GM21528 (cell line): ENCODE measurements at regions not wholly inside any gene's neighbourhood (a gene's known extent, or its start where the extent isn't known, plus 50 kb on each side); places are given as distances from the start of the nearest gene placed in this dataset.
"Not testable (repeated sequence)": the region's sequence is repeated elsewhere in the genome, so short reads cannot be mapped to it uniquely, and the experiment has no call there.

Experiments used
- ATAC-seq: cut with Tn5 transposase; IDR thresholded peaks from one replicate; pipeline ENCODE4 v1.9.1; 2021; ENCODE audit warnings: mild to moderate bottlenecking, moderate library complexity; ENCODE audit not compliant: unreplicated experiment, low FRiP score

DNA sequence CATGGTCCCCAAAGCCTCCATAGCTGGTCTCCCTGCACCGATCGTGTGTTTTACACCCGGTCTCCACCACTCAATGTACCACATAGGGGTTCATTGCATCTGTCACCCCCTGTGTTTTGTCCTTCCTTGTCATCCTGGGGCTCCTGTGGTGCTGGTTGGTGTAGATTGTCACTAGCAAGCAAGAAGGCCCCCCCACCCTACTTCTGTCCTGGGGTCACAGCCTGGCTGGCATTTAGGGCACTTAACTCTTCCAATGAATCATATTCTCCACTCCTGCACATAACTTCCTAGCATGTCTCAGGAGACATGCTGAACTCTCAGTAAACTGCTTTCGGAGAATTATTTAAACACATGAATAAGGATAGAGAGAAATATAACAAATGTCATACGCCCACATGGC is 161.4 kb downstream of the BCL2L11 start:
- not testable (repeated sequence) for ATAC-seq

DNA sequence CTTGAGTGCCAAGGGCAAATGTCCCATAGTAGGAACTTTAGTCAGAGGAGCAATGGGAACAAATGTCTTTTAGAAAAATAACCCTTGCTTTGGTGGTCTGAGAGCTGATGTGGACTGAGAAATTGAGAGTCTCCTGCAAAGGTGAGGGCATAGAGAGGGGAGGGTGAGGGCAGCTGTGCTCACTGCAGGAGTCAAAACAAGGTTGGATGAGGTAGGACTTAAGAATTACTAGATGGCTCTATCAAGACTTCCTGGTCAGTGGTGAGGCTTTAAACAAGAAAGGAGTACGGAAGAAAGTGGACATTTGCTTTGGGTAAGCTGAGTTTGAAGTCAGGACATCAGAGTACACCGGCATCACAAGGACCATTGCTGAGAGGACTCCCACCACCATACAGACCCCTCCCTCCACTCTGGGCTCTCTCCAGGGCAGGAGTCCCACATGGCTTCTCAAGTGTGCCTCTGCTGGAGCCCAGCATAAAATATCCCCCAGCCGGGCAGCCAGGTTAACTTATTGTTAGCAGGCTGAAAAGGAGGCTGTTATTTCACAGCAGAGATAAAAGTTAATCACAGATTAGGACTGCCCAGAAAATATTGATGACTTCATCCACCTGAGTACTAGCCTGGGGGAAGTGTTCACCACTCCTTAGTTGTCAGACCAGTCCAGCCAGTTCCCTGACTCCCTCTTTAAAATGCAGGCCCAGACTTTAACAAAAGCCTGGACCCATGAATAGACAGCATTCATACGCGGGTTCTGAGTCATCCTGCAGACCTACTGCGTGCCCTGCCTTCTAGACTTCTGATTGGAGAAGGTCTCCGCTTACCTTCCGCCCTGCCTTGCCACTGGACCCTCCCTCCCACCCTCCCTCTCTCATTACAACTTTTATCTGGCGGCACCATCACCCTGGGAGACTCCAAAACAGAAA is 167.2 kb downstream of the BCL2L11 start:
- not testable (repeated sequence) for ATAC-seq

GRCh38 chr2:111290370-111290769 is 169.7 kb downstream of the BCL2L11 start:
- not testable (repeated sequence) for ATAC-seq

- ATAC-seq, result not testable (repeated sequence)
These were observed 170.9 kb downstream of the BCL2L11 start for GRCh38 chr2:111291566-111291965.

DNA sequence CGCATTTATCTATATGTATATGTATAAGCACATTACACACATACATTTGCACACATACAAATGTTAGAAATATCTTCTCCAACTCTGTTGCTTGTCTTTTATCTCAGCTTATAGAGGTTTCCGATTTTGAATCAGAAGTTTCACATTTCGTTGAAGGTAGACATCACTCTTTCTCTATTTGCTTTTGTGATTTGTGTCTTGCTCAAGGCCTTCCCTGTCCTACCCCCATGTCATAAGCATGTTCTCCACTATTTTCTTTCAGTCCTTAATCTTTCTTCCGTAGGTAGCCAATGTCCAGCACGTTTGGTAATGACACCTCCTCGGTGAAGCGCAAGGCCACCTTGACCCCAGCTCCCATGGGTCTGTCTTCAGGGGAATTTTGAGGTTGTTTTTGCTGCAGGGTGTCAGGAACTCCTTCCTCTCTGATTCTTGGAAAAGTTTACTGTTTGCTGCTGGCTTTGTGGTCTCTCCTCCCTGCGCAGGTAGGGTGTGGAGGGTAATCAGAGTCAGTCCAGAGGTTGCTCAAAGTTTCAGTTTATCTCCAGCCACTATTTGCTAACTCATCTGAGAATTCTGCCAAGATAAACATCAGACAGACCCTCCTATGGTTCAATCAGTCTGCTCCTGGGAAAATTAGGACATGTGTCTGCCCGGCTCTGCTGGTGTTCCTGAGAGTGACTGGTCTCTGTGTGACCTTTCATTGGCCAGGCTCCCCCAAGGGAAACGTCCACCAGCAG is 171.7 kb downstream of the BCL2L11 start:
- ATAC-seq, result not testable (repeated sequence)

DNA sequence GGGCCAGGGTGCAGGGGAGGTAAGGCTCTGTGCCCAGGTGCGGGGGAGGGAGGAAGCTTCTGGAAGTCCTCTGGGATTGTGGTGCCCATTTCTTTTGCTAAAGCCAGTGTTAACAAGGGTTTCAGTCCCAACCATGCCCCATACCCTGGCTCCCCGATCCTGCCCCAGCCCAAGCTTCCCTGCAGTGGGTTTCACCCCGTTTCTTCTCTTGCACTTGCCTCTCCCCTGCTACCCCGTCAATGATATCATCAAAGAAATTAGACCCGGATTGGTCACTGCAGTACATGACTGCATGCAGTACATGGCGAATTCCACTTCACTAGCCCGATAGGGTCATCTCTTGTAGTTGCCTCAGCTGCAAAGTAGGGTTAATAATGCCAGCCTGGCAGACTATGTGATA is 174.0 kb downstream of the BCL2L11 start:
- ATAC-seq, result not testable (repeated sequence)

DNA sequence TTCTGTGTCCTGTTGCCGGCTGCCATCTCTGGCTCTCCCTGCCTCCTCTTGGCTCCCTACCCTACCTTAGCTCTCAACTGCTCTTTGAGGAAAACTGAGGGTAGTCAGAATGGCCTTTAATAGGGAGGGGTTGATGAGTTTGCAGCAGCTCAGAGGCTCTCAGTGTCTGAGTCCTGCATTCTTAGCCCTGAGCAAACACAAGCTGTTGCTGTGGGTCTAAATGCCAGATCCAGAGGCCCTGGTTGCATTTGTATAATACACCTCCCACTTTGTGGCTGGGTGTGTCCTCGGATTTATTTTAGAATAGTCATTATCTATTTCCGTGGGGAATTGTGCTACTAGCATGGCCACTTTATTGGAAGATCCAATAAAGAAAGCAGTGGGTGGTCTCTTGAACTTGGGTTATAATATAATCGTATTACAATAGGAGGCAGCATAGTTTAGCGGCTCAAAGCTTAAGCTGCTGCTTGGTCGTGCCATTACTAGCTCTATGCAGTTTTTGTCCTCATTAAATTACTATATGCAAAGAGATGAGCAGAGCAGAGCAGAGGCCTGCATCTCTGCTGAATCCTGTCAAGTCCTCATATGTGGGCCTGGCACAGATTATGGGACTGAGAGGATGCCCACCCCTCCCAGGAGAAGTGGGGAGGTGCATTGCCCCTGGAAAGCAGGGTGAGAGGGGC is 175.5 kb downstream of the BCL2L11 start:
- not testable (repeated sequence) for ATAC-seq

GRCh38 chr2:111297128-111297527 is 176.4 kb downstream of the BCL2L11 start:
- ATAC-seq, result not testable (repeated sequence)

- not testable (repeated sequence) for ATAC-seq
These were observed 178.2 kb downstream of the BCL2L11 start for GRCh38 chr2:111298927-111299326.

- not testable (repeated sequence) for ATAC-seq
These were observed 178.9 kb downstream of the BCL2L11 start for GRCh38 chr2:111299635-111300034.

DNA sequence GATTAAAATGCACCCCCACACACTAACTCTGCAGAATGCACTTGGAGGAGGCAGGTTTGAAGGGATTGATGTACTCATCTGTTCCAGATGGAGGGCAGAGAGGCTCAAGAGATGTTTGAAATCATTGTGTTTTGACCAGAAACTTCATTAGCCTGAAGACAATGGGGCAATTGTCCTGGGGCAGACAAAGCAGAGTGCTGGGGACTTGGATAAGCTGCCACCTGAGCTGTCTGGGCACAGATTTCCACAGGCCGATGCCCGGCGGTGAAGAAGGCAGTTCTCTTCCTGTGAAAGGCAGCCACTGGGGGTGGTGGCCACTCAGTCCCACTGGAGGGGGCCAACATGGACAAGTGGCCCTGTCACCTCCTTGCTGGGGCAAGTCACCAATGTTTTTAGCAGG is 181.0 kb downstream of the BCL2L11 start:
- ATAC-seq, result not testable (repeated sequence)

- not testable (repeated sequence) for ATAC-seq
These were observed 181.9 kb downstream of the BCL2L11 start for GRCh38 chr2:111302397-111303218.

GRCh38 chr2:111307302-111307701 is 186.6 kb downstream of the BCL2L11 start:
- not testable (repeated sequence) for ATAC-seq

- not testable (repeated sequence) for ATAC-seq
These were observed 188.7 kb downstream of the BCL2L11 start for GRCh38 chr2:111309231-111310075.

DNA sequence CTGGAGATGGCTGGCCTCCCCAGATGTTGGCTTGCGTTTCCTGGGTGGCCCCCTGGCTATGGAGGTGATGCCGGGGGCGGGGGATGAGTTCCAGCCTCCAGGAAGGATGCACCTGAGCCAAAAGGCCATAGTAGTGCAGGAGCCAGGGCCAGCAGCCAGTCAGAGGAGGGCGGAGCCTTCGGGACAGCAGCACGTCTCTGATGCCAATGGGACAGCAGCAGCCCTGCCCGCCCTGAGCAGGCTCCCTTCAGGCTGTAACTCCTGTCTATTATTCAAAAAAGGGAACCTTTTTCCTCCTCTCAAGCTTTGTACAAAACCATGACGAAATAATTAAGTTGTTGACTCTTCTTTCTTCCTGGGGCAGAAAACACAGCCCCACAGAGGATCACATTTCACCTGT is 189.7 kb downstream of the BCL2L11 start:
- ATAC-seq, result not testable (repeated sequence)

DNA sequence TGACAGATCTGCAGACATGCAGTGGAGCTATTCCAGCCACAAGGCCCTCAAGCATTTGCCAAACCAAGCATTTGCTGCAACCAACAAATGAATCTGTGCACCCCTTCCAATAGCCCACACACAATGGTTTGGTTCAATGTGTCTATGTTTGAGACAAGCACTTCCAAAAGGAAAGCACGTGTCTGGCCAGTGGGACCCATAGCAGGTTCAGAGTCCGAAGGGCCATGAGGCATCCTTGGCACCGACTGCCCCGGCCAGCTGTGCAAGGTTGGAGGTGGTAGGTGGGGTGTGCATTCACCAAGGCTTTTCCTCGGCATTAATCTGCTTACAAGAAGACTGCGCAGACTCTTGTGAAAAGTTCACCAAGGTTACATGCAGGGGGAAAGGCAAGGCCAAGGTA is 190.9 kb downstream of the BCL2L11 start:
- ATAC-seq, result not testable (repeated sequence)

DNA sequence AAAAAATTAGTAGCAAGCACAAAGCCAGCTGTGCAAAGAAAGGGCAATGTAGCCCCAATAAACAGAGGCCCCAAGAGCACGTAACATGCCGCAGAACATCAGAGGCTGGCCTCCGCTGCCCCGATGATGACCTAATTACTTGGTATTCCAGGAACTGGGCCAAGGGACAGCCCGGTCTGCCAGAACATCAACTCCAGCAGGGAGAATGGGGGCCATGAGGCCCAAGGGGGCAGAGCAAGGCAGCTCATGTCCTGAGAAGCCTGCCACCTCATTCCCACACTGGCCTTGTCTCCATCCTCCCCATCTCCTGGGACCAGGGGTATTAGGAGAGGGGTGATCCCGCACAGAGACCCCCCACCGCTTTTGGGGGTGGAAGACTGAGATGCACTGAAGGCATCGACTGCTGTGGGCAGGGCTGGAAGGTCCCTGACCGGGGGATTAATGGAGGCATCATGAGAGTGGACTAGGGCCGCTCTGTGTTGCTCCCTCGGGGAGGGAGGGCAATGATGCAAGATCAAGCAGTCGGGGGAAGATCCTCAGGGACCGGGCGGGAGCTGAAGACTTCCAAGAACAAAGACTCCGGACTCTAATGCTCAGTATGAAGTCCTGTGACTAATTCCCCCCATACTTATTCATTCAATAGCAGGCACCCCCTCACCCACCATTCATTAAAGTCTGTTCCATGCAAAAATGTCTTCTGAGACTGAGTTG is 192.3 kb downstream of the BCL2L11 start:
- ATAC-seq, result not testable (repeated sequence)

GRCh38 chr2:111313711-111314110 is 193.0 kb downstream of the BCL2L11 start:
- not testable (repeated sequence) for ATAC-seq
